ENCODE measurements at regions not wholly inside any gene's neighbourhood (a gene's known extent, or its start where the extent isn't known, plus 50 kb on each side); places are given as distances from the start of the nearest gene placed in this dataset.
A peak's percentile ranks its signal among the peaks of the same experiment; 100 is the strongest.
"Not testable (repeated sequence)": the region's sequence is repeated elsewhere in the genome, so short reads cannot be mapped to it uniquely, and the experiment has no call there.

DNA sequence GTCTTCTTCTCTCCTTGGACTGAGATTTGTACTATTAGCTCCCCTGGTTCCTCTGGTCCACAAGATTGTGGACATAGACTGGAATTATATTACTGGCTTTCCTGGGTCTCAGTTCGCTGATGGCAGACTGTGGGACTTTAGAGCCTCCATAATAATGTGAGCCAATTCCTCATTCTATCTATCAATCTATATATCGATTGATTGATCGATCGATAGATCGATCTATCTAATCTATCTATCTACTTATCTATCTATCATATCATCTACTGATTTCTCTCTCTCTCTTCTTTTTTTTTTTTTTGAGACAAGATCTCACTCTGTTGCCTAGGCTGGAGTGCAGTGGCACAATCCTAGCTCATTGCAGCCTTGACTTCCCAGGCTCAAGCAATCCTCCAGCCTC is 51.5 kb upstream of the DDR1 start:
- no peak for DNase-seq

DNA sequence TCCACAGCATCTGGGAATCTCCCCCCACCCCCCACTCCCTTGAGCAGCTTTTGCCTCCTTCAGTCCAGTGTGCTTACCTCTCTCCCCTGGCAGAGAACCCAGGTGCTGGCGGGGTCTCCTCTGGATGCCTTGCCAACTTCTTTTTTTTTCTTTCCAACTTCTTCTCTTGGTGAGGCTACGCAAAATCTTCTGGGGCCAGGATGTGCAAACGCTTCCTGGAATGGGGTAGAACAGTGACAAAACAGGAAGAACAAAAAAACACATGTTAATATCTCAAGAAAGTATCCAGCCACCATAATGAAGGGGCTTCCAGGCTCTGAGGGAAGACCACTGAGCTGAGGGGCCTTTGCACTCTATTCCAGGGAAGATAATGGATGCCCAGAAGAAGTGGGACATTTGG is 53.9 kb upstream of the DDR1 start:
- no peak for DNase-seq

DNA sequence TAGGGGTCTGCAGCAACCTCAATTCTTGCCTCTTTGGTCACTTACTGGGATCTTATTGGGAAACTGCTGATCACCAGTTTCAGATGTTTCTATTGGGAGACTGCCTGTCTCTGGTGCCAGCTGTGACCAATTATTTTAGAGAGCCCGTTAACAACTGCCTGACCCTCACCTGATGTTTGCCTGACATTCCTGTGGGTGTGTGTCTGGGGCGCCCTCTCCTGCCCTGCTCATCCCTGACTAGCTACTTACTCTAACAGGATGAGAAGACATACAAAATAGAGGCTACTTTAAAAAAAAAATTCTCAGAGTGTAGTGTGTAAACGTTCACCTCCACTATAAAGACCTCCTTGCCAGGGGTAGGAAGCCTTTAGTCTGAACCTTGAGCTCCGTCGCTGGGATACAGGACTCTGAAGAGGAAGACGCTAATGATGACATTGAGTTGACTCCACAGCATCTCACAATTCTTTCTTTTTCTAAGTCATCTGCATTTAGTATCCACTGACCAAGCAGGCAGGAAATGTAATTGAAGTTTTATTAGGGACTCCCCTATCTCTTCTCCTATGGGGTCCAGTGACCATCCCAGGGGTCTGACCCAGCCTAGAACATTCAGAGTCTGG is 54.6 kb upstream of the DDR1 start:
- DNase-seq, result no peak

DNA sequence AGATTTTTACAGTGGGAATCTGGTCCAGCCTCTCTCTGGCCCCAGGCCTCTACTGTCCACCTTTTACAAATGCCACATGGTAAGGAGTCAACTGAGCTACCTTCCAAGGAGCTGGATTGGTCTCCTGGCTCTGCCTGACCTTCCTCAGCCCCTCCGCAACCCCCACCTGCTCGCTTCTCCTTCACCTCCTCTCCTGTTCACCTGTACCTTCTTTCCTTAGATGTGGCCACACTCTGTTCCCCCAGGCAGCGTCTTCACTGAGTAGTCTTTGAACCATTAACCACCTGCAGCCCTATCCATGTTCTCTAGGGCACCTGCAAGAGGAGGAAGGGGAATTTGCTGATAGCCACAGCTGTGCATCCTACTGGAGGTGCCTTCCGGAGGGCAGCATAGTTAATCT is 55.3 kb upstream of the DDR1 start:
- no peak for DNase-seq

DNA sequence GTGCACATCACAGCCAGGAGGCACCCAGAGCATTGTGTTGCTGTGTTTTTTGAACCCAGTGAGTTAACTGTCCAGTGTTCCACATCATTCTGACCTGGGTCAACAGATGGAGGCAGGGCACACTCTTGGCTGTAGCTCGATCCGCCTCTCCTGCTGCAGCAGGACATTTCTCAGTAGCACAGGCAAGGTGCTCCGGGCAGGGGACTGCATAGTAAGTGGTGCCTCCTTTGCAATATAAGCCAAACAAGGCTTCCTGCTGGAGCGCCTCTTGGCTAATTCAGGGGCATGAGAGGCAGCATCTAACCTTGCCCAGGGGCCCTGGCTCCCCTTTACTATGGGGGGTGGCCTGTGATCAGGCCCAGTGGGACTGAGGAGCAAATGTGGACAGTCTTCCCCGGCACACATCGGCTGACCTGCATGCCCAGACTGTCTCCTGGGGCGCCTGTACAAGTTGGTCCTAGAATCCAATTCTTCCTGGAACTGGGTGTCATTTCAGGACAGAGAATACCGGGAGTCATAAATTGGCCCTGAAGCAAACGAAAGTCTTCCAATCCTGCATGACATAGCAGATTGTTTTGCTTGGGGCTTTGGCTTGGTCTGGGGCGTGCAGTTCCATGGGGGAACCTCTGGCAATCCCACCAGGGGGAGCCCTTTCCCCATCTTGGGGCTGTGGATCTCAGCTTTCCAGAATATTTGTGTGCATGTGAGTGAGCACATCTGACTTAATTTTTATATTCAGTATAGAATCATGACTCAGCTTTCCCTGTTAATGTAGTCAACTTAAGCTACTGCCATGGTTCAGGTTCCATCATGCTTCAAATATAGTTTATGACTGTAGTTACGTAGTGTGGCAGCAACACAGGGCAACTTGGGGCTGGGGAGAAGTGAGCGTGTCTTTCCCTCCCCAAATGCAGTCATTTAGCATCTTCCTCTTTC is 56.0 kb upstream of the DDR1 start:
- DNase-seq, result peak; percentile 65

DNA sequence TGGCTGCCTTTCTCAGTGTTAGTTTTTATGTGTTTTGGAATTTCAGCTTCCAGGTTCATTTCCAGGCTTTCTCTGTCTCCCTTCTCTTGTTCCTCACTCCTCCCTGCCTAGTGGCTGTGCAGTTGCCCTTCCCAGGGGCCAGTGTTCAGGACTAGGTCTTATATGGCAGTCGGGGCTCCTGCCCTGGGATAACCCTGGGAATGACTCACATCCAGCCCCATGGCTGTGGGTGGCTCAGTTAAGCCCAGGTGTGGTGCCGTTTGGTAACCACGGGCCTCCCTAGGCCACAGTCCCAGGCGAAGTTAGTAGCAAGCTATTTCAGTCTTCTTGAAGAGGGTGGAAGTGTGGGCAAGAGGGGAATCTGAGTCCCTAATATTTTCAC is 57.4 kb upstream of the DDR1 start:
- no peak for DNase-seq

DNA sequence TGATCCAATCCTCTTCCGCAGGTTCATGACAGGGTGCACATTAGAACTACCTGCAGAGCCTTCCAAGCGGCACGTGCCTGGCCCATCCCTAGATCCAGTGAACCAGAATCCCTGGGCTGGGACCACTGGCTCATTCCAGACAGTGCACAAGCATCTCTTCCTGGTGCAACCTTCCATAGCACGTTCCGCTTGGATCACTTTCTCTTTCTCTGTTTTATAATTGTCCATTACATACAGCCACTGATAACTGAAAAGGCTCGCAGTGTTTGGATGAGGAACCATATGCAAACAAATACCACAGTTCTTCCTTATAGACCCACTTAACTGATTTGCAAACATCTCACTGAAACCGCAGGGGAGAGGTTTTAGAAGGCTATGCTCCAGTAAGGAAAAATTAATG is 59.6 kb upstream of the DDR1 start:
- DNase-seq, result peak; percentile 31

DNA sequence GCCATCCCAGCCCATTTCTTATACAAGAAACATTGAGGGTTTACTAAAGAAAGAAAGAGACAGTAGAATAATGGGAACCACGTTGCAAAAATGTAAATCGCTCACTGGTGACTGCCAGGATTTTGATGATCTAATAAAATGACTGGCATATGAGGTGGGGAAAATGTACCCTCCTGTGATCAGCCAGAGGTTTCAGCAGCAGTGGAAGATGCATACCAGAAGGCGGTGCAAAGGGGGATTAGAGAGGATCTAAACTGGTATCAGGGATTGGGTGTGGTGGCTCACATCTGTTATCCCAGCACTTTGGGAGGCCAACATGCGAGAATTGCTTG is 60.8 kb upstream of the DDR1 start:
- DNase-seq, result no peak

DNA sequence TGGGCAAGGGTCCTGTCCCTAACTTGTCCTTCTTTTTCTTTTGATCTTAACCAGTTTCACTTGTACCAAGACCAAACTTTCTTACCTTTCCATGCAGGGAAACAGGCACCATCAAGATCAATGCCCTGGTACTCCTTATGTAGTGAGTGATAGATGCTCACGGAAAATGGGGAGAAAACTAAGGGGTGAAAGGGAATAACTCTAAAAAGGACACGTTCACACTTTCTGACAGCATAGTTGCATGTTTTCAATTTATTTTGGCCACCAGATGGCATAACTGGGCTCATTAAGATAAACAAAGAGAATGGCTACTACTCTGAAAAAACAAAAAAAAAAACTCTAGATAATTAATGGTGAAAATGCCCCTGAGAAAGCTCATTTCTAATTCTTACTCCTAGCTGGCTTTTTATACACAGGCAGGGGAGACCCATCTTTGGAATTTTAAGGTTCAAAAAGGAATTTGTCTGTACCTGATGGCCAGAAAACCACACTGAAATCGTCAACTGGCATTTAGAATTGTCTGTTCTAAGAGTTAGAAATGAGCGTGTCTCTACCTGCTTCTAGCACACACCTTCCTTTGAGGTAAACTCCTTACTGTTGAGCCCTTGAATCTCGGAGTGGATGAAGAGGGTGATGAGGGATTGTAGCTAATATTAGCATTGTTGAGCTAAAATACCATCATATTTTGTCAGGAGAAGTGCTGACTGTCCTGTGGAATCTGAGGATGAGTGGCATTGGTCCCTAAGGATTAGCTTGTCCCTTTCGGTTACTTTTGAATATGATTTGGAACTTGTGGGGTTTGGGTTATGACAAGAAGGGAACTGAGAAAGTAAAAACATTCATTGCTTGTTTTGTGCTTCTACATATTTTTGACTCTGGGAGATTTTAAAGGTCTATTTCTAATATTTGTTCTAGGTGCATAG is 62.2 kb upstream of the DDR1 start:
- peak; percentile 50 for DNase-seq

DNA sequence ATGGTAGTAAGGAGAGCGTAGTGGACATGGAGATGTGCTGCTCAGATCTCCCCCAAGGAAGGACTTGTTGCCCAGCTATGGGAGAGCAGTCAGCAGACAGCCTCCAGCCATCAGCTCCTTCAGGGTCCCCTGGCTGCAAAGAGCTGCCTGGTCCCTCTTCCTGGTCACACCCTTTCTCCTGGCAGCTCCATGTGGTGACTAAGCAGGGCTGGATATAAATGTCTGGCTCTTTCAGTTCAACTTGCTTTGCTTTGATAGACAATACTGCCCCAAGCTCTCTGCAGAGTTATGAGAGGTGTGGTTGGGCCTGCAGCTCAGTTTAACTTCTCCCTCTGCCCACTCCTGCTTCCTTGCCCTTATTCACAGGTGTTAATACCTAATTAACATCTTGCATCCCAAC is 64.1 kb upstream of the DDR1 start:
- no peak for DNase-seq

DNA sequence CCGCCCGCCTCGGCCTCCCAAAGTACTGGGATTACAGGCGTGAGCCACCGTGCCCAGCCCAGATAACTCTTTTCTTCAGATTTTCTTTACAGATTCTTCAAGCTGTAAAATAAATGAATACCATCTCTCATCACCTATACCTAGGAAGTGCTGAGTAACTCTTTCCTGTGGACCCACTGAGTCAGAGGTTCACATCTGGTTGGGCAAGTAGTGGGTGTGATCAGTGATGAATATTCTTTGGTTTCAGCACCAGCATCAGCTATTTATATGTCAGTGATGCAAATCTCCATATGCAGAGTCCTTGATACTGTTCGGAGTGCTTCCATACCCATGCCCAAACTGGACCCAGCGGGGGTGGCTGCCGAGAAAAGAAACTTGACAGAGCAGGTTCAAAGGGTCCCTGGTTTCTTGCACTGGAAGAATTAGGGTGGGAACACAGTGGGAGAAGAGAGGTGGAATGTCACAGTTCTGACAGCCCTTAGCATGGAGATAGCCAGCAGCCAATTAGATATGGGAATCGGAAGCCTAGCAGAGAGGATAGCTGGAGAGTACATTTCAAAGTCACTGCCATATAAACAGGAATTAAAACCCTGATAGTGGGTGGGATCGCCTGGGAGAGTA is 64.9 kb upstream of the DDR1 start:
- DNase-seq, result no peak

DNA sequence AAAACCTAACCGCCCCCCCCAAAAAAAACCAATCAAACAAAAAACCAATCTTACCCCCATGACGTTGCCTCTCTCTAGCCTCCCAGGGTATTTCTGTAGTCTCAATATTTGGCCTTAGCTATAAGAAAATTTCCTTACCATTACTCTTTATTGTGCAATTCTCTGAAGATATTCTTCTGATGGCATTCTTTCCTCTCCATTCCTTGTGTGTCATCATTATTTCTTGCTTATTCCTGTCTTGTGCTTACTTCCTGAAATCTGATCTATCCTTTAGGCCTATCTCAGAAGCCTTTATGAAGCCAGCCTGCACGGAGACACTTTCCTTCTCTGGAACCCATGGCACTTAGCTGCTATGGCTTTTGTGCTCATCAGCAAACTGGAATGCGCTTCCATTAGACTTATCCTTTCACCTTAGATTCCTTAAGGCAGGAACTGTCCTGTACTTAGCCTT is 65.9 kb upstream of the DDR1 start:
- no peak for DNase-seq

DNA sequence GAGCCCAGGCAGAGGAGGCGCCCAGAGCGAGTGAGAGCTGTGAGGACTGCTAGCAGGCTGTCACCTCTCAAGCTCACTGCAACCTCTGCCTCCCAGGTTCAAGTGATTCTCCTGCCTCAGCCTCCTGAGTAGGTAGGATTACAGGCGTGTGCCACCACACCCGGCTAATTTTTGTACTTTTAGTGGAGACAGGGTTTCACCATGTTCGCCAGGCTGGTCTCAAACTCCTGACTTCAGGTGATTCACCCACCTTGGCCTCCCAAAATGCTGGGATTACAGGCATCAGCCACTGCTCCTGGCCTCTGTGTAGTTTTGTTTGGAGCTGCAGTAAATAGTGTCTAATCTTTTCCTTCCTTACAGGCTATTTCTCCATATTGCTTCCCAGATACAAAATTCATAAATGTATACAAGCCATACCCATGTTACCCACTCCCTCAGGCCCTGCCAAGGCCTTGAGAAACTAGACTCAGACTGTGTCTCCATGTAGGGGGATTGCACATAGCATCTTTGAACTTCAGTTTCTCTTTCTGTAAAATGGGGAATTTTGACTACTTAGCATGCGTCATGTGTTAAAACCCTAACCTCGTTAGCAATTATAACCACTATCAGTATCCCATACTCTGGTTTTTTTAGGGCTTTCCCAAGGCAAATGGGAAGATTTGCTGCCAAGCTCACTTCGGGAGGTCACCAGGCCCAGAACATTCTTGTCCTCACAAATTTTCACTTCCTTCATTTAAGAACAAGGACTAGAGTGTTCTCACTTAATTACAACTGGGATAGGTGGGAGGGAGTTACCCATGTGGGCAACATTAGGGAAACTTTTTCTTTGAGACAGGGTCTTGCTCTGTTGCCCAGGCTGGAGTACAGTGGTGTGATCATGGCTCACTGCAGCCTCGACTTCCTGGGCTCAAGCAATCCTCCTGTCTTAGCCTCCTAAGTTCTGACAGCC is 67.3 kb upstream of the DDR1 start:
- DNase-seq, result no peak

DNA sequence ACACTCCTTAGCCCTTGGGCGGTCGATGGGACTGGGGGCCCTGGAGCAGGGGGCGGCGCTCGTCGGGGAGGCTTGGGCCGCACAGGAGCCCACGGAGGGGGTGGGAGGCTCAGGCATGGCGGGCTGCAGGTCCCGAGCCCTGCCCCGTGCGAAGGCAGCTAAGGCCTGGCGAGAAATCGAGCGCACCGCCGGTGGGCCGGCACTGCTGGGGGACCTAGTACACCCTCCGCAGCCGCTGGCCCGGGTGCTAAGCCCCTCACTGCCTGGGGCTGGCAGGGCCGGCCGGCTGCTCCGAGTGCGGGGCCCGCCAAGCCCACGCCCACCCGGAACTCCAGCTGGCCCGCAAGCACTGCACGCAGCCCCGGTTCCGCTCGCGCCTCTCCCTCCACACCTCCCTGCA is 68.0 kb upstream of the DDR1 start:
- DNase-seq, result not testable (repeated sequence)

DNA sequence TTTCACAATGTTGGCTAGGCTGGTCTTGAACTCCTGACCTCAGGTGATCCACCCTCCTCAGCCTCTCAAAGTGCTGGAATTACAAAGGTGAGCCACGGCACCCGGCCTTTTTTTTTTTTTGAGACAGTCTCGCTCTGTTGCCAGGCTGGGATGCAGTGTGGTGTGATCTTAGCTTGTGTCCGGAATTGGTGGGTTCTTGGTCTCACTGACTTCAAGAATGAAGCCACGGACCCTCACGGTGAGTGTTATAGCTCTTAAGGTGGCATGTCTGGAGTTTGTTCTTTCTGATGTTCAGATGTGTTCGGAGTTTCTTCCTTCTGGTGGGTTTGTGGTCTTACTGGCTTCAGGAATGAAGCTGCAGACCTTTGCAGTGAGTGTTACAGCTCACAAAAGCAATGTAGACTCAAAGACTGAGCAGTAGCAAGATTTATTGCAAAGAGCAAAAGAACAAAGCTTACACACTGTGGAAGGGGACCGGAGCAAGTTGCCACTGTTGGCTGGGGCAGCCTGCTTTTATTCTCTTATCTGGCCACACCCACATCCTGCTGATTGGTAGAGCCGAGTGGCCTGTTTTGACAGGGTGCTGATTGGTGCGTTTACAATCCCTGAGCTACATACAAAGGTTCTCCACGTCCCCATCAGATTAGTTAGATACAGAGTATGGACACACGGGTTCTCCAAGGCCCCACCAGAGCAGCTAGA is 69.1 kb upstream of the DDR1 start:
- not testable (repeated sequence) for DNase-seq

DNA sequence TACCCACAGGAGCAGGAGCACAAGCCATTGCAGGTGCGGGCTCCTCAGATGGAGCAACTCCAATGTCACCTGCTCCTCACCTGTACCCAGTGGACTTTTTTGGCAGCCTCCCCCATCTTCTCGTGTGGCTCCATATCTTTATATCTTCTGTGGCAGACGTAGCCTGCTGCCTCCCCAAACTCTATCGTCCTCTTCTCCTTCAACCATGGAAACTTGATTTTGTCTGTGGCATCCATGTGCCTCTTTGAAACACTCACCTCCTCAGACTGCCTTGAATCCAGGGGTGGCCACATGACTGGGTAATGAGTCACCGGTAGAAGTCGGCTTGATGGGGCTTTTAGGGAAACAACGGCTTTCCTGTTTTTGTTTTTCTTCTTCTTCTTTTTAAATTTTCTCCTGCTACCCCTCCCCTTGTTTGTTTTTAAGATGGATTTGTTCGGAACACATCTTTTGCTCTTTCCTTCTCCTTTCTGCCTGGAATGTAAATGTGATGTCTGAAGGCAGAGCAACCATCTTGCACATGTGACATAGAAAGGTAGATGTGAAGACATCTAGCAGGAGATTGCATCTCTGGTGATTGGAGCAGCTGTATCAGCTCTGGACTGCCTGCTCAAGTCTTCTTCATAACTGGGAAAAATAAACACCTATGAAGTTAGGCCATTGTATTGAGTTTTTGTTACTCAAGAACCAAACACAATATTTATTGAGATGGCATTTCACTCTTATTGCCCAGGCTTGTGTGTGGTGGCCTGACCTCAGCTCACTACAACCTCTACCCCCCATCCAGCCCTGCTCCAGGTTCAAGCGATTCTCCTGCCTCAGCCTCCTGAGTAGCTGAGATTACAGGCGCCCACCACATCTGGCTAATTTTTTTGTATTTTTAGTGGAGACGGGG is 69.9 kb upstream of the DDR1 start:
- DNase-seq, result no peak

DNA sequence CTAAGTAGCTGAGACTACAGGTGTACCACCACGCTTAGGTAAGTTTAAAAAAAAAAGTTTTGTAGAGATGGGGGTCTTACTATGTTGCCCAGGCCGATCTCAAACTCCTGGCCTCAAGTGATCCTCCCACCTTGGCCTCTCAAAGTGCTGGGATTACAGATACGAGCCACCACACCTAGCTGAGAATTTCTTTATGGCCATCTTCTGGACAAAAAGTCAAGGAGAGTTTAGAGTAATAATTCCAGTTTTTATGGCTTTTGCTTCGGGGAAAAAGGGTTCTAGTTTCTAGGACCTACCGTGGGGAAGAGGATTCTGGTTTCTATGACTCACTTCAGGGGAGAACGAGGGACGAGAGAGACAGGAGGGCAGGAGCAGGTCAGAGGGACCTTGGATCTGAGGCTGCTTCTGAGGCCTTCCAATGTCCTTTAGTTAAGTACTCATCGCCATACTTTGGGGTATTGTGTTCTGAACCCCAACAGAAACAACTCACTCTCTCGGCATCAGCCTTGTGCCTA is 69.3 kb upstream of the IER3 start:
- DNase-seq, result no peak

DNA sequence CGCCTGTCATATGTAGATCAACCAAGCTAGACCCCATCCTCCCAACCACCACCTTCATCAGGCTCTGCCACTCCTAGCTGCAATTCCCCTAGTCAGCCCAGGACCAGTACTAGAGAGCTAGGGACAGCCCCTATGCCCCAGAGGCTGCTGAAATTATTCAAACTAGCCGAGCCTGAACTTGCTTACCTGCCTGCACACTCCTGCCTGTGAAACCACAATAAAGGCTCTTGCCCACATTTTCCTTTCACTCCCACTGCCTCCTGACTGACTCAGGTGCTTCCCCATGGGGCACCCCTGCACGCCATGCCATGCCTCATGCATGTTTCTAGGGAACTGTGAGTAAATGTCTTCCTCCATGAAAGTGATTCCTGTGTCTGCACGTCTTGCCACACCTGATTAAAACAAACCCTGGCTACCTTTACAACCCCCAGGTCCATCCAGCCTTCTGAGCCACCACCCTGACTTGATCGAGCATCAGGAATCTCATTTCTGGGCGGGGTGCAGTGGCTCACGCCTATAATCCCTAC is 66.5 kb upstream of the IER3 start:
- DNase-seq, result no peak

DNA sequence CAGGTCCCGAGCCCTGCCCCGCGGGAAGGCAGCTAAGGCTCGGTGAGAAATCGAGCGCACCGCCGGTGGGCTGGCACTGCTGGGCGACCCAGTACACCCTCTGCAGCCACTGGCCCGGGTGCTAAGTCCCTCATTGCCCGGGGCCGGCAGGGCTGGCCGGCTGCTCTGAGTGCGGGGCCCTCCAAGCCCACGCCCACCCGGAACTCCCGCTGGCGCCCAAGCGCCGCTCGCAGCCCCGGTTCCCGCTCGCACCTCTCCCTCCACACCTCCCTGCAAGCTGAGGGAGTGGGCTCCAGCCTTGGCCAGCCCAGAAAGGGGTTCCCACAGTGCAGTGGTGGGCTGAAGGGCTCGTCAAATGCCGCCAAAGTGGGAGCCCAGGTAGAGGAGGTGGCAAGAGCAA is 63.2 kb upstream of the IER3 start:
- DNase-seq, result not testable (repeated sequence)
